ENCODE measurements at regions not wholly inside any gene's neighbourhood (a gene's known extent, or its start where the extent isn't known, plus 50 kb on each side); places are given as distances from the start of the nearest gene placed in this dataset.

DNA sequence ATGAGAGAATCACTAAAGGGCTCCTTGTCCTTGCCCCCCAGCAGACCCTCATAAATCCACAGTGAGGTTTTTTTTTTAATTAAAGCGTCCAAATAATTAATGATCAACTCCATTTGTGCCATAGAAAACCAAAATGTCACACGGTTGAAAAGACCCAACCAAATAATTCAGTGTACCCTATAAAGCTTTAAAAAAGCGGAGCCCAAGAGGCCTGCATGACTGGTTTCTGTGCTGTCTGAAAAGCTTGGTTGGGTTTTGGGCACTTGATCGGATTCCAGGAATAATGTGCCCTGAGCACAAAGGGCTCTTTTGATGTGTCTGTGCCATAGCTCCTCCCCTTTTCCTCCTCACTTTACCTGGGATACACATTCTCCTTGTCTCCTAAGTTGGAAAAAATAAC, 523.2 kb downstream of the TNS1 start:
- TF ChIP-seq, protein P1, sequence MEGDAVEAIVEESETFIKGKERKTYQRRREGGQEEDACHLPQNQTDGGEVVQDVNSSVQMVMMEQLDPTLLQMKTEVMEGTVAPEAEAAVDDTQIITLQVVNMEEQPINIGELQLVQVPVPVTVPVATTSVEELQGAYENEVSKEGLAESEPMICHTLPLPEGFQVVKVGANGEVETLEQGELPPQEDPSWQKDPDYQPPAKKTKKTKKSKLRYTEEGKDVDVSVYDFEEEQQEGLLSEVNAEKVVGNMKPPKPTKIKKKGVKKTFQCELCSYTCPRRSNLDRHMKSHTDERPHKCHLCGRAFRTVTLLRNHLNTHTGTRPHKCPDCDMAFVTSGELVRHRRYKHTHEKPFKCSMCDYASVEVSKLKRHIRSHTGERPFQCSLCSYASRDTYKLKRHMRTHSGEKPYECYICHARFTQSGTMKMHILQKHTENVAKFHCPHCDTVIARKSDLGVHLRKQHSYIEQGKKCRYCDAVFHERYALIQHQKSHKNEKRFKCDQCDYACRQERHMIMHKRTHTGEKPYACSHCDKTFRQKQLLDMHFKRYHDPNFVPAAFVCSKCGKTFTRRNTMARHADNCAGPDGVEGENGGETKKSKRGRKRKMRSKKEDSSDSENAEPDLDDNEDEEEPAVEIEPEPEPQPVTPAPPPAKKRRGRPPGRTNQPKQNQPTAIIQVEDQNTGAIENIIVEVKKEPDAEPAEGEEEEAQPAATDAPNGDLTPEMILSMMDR (IDR thresholded peaks at IDR 0.05; ENCODE audit: borderline replicate concordance, extremely low read depth, low read length, poor library complexity, severe bottlenecking): no peak
- TF ChIP-seq EZH2 (IDR thresholded peaks at IDR 0.05; ENCODE audit: borderline replicate concordance, low read depth, low read length, severe bottlenecking): no peak
